HG02884 (cell line): ENCODE measurements at regions not wholly inside any gene's neighbourhood (a gene's known extent, or its start where the extent isn't known, plus 50 kb on each side); places are given as distances from the start of the nearest gene placed in this dataset.

ENCODE experiments used
- ATAC-seq: cut with Tn5 transposase; IDR thresholded peaks from one replicate; pipeline ENCODE4 v1.9.1; 2021; ENCODE audit warnings: mild to moderate bottlenecking, moderate library complexity; ENCODE audit not compliant: unreplicated experiment

DNA sequence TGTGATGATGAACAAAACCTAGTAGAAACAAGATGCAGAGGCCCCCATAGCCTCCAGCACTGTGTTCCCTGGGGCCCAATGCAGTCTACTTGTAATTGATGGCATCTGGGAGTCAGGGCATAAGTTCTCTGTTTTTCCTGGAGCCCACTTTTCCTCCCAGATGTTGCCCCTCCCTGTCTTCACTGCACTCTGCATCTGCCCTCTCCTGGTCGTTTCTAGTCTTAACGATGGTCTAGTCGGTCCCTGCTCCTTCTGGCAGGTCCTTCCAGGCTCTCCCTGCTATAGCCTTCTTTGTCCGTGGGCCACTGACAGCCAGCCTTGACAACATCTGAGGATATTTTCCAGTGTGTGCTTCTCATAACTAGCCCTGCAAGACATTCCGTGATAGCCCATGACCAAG is 208.3 kb downstream of the GXYLT1 start:
- no peak for ATAC-seq

DNA sequence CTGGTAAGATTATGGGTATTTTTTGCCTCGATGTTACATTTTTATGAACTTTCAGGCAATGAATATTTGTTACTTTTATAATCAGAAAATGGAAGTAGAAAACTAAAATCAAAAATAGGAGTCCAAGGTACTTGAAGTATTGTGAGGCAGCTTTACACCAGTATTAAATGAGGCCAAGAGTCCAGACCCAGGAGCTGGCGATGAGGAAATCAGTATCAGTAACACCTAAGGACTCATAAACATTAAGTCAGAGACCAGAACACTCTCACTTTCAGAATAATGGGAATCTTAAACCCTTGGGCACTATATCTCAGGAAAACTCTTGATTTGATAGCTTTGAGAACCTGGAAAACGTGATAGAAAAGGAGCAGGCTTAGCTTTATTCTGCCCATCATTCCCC is 208.8 kb downstream of the GXYLT1 start:
- ATAC-seq: no peak

DNA sequence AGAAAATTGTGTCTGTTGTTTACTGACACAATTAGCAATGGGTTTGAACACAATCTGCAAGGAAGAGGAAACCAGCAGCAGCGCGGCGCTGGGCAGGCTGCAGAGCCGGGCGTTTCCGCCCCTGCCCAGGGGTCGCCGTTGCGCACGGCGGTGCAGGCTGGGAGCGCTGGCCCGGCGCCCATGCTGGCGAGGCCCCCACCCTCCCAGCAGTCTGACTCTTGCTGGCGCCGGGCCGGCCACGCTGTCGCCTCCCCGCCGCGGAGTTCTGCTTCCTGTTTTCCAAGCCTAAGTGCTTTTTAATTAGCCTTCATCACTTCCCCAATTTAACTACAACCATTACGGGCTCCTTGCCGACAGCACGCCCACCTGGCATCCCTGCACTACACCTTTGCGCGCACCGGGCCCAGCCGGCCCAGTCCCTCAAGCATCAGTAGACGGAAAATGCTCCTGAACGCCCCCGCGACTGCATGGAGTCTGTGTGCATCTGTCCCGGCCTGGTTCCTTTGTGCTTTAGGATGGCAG is 212.1 kb downstream of the GXYLT1 start:
- no peak for ATAC-seq

DNA sequence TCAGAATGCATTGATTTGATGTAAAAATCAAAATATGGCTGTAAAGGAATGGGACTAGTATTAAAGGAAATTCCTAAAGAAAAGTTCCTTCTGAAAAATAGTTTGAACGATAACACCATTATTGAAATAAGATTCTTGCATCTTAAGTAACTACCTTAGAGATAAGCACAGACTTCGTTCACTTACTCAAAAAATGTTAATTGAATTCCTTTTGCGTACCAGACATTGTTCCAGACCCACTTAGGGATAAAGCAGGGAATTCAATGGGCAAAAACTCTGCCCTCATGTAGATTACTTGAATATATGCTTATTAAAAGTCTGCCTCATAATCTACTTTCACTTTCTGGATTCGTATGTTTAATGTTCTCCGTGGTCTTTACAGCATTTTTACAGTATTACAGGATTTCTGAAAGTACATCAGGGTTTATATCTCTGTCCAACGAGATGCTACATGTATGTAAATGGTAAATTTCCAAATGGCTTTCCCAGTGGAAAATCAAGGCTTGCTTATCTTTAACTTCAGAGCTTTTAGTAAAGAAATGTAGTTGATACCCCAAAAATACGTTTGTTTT is 213.7 kb downstream of the GXYLT1 start:
- no peak for ATAC-seq

DNA sequence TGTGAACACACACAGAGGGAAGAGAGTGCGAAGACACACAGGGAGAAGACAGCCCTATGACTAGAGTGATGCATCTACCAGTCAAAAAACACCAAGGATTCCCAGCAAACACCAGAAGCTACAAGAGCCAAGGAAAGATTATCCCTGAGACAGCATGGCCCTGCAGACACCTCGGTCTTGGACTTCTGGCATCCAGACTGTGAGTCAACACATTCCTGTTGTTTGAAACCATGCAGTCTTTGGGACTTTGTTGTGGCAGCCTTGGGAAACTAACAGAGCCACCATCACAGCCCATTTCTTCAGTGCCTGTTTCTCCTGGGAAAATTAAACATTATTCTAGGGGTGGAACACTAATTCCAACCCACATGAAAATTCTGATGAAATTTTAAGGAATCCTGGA is 220.6 kb downstream of the GXYLT1 start:
- no peak for ATAC-seq

DNA sequence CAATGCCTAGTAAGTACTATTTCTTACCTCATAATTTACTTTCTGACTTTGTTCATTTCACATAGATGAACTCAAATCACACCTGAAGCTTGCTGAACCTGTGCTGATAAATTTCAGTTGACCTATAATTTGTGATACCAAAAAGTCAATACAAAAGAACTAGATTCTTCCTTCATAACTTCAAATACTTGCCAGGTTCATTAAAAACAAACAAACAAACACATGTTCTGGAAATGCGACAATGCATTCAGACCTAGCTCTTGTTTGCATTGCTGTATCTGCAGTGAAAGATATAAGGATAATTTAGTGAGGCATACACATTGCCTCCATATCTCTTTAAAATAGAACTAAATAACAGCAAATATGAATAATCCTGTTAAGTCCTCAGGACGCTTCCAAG is 221.3 kb downstream of the GXYLT1 start:
- ATAC-seq: no peak

DNA sequence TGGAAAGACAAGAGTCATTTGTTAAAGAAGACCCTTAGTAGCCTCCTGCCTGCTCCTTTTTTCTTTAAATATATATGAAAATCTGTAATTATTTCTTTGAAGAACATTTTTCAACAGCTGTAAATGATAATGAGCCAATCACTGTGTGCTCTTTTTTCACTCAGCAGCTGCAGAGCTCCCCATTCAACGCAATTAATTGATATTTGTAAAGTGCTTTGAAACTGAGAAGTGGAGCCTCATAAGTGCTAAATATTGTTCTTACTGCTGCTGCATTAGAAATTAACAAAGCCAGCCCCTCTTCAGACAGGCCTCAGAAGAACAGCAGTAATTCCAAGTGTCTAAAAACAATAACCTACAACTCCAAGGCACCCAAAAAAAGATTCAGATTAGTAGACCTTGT is 224.3 kb downstream of the GXYLT1 start:
- no peak for ATAC-seq

DNA sequence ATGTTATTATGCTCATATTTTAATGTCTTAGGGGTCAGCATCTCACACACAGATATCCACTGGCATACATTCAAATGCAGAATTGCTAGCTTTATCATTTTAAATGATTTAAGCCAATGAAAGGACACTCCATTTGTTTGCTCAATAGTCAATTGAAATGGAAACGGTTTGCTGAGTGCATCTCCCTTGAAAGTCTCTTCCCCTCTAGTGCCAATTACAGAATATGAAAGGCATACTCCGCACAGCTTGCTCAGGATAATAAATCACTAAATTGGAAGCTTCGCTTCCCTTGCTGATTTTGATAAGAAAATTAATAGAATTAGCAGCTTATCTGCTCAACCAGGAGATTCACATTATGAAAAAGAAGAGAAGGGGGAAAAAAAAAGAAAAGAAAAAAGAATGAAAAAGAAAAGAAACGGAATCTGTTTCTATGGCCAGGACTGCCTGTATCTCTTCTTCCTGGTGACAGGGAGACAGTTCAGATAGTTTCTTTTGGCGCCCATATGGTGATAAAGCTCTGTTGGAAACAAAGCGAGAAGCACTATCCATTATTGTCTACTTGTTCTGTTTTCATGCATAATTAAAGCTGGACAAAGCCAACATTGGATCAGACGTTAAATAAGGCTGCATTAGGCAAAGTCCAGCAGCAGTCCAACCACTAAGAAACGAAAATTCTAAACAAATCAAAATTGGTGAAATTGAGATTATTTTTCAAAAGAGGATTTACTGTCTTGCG is 225.0 kb downstream of the GXYLT1 start:
- ATAC-seq: no peak

DNA sequence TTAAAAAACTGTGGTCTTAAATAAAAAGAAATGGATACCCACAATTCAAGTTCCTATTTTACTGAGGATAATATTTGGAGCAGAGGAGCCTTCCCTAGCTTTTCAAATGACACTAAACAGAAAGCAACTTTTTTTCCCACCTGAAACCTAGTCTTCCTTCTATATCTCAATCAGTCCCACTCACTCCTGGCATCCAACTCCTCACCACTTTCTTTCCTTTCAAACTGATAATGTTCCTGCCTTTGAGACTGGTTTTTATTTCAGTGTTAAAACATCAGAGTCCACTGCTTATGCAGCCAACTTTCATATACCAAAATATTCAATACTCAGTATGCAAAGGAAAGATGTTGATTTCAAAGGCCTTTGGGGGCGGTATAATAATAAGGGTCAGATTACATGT is 225.6 kb downstream of the GXYLT1 start:
- ATAC-seq: no peak

DNA sequence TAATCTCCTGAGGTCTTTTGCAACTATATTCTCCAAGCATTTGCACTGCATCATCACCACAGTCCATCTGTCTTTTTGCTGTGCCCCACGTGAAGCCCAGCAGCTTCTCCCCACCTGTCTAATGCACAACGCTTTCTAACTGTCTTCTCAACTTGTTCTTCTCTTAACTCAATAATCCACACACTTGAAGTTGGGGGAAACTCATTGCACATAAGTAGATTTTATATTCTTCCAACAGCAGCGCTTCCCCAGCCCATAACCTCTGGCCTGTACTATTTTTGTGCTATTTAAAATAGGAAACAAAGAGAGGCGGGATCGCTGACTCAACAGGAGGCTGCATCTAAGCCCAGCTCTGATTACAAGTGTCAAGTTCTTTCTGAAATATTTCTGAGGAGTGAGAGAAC is 226.7 kb downstream of the GXYLT1 start:
- no peak for ATAC-seq

DNA sequence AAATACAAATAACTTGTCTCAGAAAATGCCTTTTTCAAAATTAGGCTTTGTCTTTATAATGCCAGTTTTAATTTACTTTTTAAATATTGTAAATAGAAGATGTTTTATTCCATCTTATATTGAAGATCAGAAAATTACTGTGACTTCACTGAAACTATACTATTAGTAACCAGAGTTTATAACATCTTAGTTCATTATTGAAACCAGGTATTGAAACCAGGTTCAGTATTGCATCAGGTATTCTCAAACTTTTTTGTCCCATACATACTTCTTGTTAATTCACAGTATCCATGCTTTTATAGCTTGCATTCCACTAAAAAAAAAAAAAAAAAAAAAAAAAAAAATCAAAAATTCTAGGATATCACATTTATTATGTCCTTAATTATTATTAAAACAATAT is 227.5 kb downstream of the GXYLT1 start:
- no peak for ATAC-seq

DNA sequence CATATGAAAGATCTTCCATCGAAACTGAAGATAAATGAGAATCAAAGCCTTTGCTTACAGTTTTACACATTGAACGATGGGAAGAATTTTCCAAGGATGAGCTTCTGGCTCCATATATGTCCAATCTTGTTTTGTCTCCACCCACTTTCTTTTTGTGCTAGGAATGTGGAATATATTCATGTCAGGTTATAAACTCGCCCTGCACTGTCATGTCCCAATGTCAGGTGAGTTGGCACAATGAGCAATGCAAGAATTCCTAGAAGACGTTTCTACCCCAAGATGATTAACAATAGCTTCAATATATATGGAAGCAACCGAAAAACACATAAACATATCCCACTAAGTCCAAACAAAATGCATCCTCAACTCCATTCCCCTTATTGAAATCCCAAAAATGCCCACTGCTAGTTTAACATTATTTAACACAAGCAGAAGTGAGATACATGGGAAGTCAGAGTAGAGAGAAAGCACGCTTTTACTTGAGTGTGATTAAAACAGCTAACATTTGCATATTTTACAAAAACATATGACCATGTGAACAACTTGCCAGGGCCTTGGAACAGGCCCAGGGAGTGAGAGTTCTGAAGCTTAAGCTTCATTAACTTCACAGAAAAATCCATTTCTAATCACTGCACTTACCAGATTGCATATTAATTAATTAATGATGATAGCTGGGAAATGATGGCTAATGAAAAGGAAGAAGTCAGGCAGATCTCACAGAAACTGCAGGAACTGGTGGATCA is 233.9 kb downstream of the GXYLT1 start:
- ATAC-seq: no peak

DNA sequence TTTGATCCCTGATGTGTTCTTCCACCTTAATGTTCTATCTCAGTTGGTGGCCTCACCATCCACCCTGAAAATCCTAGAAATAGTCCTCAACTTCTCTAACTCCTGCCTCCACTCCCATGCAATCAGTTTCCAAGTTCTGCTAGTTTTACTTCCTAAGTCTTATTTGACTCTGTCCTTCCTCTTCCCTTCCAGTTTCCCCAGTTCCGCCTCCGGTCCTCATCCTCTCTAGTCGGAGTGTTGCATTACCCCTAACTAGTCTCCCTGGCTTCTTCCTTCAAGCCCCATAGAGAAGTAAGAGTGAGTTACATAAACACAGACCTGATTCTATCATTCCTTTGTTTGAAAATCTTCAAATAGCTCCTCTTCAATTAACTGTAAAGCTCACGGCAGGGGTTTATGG is 236.5 kb downstream of the GXYLT1 start:
- ATAC-seq: no peak

DNA sequence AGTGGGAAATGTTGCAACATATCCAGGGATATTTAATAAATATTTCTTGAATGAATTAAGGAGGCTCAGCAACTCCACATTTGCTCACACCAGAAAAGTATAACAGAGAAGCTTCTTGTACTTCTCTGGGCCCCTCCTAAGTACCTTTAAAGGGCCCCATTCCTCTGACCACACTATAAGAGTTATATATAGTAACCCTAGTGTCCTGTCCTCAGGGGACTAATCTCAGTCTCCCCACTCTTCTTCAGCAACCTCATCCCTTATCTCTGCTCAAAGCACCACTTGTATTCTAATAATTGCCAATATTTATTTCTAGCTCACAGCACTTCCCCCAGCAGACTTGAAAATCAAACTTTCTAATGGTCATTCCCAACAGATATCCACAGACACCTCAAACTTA is 237.1 kb downstream of the GXYLT1 start:
- ATAC-seq: no peak

DNA sequence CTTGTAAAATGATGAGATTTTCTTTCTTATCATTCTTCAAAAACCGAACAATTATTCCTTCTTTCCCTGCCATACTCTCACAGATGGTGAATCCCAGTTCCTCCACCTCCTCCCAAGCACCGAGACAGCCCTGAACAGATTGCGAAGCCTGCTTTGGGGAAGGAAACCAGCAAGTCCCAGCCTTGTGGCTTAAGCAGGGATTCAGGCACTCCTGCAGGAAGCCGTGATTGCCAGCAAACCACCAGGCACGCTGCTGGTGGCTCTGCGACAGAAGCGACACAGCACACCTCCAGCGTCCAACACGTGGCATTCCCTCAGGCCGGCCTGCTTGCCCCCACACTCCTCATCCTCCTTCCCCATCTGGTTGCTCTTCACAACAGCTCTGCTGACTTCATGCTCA is 237.7 kb downstream of the GXYLT1 start:
- no peak for ATAC-seq

DNA sequence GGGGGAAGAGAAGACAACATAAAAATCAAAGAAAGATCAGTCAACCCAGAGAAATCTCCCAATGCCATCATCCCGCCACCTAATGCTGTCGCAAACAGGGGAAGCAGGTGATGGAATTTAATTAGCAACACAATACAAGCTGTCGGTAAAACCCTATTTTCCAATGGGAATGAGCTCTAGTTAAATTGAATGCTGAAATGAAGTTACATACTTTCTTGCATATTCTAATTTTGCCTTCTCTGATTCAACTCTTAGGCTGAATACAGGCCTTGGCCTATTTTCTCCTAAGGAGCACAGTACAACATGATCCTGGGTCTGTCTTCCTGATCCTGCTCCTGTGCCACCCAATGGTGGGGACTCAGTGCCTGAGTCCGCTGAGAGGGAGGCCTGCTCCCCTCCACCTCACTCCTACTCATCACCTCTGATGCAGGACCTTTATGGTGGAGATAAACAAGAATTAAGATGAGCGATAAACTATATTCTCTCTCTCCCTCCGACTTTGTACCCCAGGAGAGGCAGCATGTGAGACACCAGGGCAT is 238.8 kb downstream of the GXYLT1 start:
- no peak for ATAC-seq

DNA sequence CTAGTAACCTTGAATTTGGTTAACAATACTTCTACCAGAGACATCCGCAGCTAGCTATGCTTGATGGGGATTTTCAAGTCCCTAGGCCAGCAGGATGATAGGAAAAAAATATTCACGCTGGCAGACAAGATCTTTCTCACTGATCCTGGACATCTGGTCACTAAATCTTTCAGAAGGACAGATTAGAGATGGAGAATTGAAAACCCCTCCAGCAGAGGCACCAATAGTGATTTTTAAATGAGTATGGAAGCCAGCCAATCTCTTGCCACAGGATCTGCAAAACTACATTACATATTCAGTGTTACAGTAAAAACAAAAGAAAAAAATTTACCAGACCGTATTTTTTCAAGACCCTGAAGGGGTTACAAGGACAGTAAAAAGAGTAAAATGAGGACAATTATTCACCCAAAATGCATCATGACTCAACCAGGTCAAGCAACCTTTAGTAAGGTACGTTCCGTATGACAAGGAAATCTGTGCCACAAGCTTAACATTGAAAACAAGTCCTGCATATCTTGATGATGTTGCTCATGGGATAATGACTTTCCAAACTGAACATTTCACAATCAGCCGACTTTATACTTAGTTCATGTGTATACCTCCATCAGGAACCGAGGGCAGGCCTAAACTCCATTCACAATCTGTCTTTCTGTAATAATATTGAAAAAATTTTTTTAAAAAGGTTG is 239.5 kb downstream of the GXYLT1 start:
- no peak for ATAC-seq

DNA sequence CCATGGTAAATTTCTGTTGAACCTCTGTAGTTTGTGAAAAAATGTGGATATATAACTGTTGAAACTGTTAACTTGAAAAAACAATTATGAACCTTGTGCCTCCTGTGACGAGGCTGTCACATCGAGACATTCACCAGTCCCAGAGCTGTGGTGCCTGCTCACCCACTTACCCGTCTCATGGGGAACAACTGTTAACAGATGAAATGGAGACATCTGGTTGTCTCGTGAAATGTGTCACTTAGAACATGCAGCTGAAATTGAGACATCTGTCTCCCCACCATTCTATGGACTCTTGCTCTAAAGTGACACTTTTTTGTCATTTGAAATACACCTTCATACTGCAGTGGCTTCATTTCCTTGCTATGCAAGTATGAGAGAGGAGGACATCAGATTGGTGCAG is 240.6 kb downstream of the GXYLT1 start:
- no peak for ATAC-seq

DNA sequence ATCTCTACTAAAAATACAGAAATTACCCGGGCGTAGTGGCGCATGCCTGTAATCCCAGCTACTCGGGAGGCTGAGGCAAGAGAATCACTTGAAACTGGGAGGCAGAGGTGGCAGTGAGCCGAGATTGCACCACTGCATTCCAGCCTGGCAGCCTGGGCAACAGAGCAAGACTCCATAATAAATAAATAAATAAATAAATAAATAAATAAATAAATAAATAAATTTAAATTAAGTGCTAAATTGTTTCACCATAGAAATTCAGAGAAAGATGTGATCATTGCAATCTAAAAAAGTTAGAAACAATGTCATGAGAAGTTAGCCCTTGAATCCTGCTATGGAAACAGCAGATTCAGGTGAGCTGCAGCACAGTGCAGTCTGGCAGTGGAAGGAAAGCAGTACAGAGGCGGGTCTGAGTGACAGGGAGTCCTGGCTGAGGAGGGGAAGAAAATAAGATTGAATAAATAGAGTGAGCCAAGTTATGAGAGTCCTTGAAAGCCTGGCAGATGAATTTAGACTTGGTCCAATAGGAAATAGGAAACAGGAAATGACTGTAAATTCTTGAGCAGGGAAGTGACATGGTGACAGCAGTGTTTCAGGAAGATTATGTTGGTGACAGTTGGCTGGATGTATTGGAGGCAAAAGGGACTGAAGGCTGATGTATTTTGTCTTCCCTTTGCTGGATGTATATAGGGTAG is 241.5 kb downstream of the GXYLT1 start:
- ATAC-seq: no peak

DNA sequence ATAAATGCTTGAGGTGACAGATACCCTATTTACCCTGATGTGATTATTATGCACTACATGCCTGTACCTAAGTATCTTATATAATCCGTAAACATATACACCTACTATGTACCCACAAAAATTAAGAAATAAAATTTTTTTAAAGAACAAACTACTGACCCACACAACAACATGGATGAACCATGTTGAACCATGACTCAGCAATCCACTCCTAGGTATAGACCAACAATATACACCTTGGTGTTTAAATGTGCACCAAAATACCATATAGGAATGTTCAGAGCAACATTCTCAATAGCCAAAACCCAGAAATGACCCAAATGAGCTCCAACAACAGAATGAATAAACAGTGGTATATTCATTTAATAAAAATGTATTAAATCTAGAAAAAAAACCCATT is 245.1 kb downstream of the GXYLT1 start:
- ATAC-seq: no peak

DNA sequence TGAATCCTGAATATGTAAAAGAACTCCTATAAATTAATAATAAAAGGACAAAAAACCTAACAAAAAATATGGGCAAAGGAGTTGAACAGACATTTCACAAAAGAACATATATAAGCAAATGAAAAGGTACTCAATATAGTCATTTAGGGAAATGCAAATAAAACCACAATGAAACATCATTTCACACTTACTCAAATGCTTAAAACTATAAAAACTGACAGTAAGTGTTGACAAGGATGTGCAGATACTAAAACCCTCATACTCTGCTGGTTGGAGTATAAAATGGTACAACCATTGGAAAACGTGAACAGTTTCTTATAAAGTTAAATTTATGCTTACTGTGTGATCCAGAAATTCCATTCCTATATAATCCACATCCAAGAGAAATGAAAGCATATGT is 247.1 kb downstream of the GXYLT1 start:
- no peak for ATAC-seq
